ENCODE measurements at regions not wholly inside any gene's neighbourhood (a gene's known extent, or its start where the extent isn't known, plus 50 kb on each side); places are given as distances from the start of the nearest gene placed in this dataset.

- Histone ChIP-seq H3K27me3 (ENCODE audit: insufficient read depth) (no peaks in the 10 kb centered on the region), H3K9me2 (no peaks in the 10 kb centered on the region), H3K9me3 (no peaks in the 10 kb centered on the region; the same call in 1 of the 2 replicates), H4K20me1 (ENCODE audit: insufficient read depth) (no peaks in the 10 kb centered on the region), H3K4me2 (no peak overlapping the region), H3K36me3 (replicated peaks in 1 of 2; ENCODE audit: control insufficient read depth in 1 of 2, insufficient read depth in 2 of 2, low read length in 1 of 2) (no peaks in the 10 kb centered on the region), H3F3A (replicated peaks; ENCODE audit: insufficient read depth) (no peaks in the 10 kb centered on the region), H3K4me3 (ENCODE audit: low read depth in 2 of 2, low read length in 1 of 2) (no peak overlapping the region), H2AFZ (ENCODE audit: low read depth) (no peak overlapping the region), H3K4me1 (ENCODE audit: control insufficient read depth in 1 of 2, insufficient read depth in 2 of 2, low read depth in 1 of 2, low read length in 1 of 2) (no peaks in the 10 kb centered on the region), H3K79me2 (ENCODE audit: insufficient read depth) (no peaks in the 10 kb centered on the region), H3K27ac (ENCODE audit: low read depth in 2 of 2, low read length in 1 of 2) (no peak overlapping the region), H3K9ac (no peak overlapping the region)
- POLR2A ChIA-PET, result no interaction called here
- WGBS (ENCODE audit: low lambda C conversion rate), result 84% methylated on average over 3 of the region's 3 CpGs
- CTCF ChIA-PET, result interaction anchor here (1.1 kb wide), 1 partner anchor 129 kb away, joined by 3 read pairs; no protein-coding TSS in a partner anchor
- no peak for DNase-seq
- no peak for TF ChIP-seq NRF1 (IDR thresholded peaks at IDR 0.05; ENCODE audit: low read depth, low read length)
- no peak for TF ChIP-seq GATA2 (CRISPR knock-in tag; IDR thresholded peaks at IDR 0.05)
- no peak for TF ChIP-seq REST (IDR thresholded peaks at IDR 0.05; ENCODE audit: low read depth, low read length)
- TF ChIP-seq POLR2AphosphoS5 (IDR thresholded peaks at IDR 0.05; ENCODE audit: low read depth, low read length), result no peak
- TF ChIP-seq MAX (IDR thresholded peaks at IDR 0.05; ENCODE audit: low read depth), result no peak
- no peak for TF ChIP-seq EP300 (IDR thresholded peaks at IDR 0.05; ENCODE audit: borderline replicate concordance in 1 of 2, low read depth in 1 of 2, low read length in 1 of 2)
- TF ChIP-seq ZBTB33 (IDR thresholded peaks at IDR 0.05; ENCODE audit: borderline replicate concordance, low read depth), result no peak
- TF ChIP-seq TCF12 (IDR thresholded peaks at IDR 0.05), result no peak
- no peak for TF ChIP-seq NFIC (IDR thresholded peaks at IDR 0.05; ENCODE audit: borderline replicate concordance)
- no peak for TF ChIP-seq TEAD4 (IDR thresholded peaks at IDR 0.05; ENCODE audit: borderline replicate concordance, insufficient read depth)
- no peak for TF ChIP-seq FOXM1 (IDR thresholded peaks at IDR 0.05; ENCODE audit: low read depth)
- no peak for TF ChIP-seq CHD2 (IDR thresholded peaks at IDR 0.05; ENCODE audit: low read length, partially characterized antibody)
- no peak for TF ChIP-seq IRF3 (IDR thresholded peaks at IDR 0.05; ENCODE audit: low read depth, low read length)
- no peak for TF ChIP-seq JUND (IDR thresholded peaks at IDR 0.05)
- no peak for TF ChIP-seq FOXJ3 (CRISPR knock-in tag; IDR thresholded peaks at IDR 0.05)
- TF ChIP-seq RAD21 (IDR thresholded peaks at IDR 0.05; ENCODE audit: low read length), result no peak
- TF ChIP-seq RCOR1 (IDR thresholded peaks at IDR 0.05; ENCODE audit: low read length), result no peak
- TF ChIP-seq EZH2phosphoT487 (IDR thresholded peaks at IDR 0.05; ENCODE audit: borderline replicate concordance, low read depth), result no peak
- TF ChIP-seq MEF2A (IDR thresholded peaks at IDR 0.05; ENCODE audit: borderline replicate concordance, low read depth), result no peak
- no peak for TF ChIP-seq ELF1 (IDR thresholded peaks at IDR 0.05)
Observed at GRCh38 chr5:105659396-105659795, 2011.3 kb downstream of the EFNA5 start.
